HG02852 (cell line): ENCODE measurements at regions not wholly inside any gene's neighbourhood (a gene's known extent, or its start where the extent isn't known, plus 50 kb on each side); places are given as distances from the start of the nearest gene placed in this dataset.

Experiments used
- ATAC-seq: cut with Tn5 transposase; IDR thresholded peaks from one replicate; pipeline ENCODE4 v1.9.1; 2021; ENCODE audit warnings: mild to moderate bottlenecking, moderate library complexity; ENCODE audit not compliant: unreplicated experiment

DNA sequence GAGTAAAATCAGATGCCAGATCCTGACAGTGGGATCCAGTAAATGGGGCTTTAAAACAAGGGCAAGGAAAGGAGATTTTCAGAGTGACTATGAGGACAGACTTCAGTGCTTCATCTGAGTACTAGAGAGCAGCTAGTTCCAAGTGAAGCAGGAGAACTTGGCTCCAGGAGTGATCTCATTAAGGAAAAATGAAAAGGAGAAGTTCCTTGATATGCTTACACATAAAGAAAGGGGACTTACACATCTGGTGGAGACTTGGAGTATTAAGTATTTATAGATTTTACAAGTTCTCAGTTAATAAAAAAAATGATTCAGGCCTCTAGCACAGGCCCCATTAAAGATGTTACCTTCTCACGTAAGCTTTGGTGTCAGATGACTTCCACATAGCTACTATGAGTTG, 105.8 kb downstream of the ICOS start:
- no peak for ATAC-seq

DNA sequence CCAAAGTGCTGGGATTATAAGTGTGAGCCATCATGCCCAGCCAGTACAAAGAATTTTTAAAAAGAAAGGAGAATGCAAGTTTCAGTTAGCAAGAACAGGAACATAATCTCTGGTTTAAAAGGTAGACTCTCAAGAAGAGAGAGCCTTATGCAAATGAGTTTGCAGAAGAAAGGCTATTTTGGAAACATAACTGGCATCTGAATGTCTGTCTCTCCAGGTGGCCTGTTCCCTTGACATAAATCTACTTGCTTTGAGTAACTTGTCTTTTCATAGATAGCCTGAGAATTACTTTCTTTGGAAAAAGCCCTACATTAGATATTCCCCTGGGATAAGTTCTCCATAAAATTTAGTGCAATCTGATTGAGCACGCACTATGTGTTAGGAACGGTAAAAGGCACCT, 109.6 kb downstream of the ICOS start:
- ATAC-seq: peak; percentile 77

- ATAC-seq: peak; percentile 77
Measured at GRCh38 chr2:204049635-204050034, 113.1 kb downstream of the ICOS start.

- no peak for ATAC-seq
Measured at GRCh38 chr2:204050681-204051080, 114.1 kb downstream of the ICOS start.

DNA sequence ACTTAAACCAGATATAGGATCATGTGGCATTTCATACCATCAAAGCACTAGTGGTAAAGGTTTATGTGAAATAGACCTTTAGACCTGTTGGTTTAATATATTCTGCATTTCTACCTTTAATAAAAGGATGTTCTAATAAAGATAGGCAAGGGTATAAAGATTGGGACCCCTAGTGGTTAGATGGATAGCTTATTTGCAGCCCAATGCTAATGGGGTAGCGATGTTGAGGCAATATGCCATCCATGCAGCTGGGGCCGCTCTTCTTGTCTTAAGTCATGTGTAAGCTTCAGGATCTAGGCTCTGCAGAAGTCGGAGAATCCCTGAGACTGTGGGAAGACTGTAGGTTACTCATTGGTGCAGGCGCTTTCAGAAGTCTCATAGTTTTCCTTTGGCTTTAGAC, 114.9 kb downstream of the ICOS start:
- ATAC-seq: no peak

GRCh38 chr2:204051984-204052556, 115.5 kb downstream of the ICOS start:
- ATAC-seq: no peak

- no peak for ATAC-seq
Measured at GRCh38 chr2:204059016-204059415, 122.5 kb downstream of the ICOS start.

DNA sequence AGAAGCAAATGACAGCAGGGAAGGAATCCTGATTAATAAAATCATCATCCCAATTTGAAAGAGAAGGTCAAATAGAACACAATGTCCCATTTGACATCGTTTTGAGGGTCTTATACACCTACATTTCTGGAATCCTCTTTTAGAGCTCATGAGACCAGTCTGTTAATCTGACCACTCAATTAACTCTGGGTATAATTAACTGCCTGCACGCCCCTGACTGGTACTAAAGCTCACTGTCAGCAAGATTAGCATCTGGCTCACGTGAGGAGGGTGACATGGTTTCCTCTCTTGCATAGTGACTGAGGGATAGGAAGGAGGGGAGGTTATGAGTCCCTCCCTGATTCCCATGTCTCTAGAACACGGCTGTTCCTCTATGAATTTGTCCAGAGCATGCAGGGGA, 124.3 kb downstream of the ICOS start:
- ATAC-seq: no peak

GRCh38 chr2:204061241-204061640, 124.7 kb downstream of the ICOS start:
- no peak for ATAC-seq

GRCh38 chr2:204064119-204064518, 127.6 kb downstream of the ICOS start:
- ATAC-seq: no peak

DNA sequence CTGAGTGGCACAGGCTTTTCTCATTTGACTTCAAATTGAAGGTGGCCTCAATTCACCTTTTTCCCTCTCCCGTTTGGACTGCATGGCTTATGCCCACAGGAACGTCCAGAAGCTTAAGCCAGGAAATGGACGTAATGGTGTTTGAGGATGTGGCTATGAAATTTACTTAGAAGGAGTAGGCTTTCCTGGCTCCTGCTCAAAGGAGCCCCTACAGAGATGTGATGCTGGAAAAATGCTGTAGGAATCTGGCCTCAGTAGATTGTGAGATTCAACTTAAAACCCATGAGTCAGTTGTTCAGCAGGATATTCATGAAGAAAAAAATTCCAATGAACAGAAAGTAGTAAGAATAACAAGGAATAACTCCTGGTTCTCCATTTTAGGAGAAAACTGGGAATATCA, 129.0 kb downstream of the ICOS start:
- ATAC-seq: no peak

DNA sequence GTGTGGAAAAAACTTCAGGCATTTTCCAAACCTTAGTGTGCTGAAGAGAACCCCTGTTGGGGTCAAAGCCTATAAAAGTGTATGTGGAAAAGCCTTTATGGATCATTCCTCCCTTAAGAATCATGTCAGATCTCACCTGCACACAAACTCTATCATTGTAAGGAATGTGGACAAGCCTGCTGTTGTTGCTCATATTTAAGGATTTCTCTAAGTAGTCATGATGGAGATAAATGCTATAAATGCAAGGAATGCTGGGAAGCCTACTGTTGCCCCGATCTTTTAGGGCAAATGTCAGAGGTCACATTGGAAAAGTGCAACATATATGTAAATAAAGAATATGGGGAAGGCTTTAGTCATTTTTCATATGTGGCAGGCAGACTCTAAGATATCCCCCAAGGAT, 129.5 kb downstream of the ICOS start:
- no peak for ATAC-seq

GRCh38 chr2:204069804-204070203, 133.2 kb downstream of the ICOS start:
- ATAC-seq: no peak

DNA sequence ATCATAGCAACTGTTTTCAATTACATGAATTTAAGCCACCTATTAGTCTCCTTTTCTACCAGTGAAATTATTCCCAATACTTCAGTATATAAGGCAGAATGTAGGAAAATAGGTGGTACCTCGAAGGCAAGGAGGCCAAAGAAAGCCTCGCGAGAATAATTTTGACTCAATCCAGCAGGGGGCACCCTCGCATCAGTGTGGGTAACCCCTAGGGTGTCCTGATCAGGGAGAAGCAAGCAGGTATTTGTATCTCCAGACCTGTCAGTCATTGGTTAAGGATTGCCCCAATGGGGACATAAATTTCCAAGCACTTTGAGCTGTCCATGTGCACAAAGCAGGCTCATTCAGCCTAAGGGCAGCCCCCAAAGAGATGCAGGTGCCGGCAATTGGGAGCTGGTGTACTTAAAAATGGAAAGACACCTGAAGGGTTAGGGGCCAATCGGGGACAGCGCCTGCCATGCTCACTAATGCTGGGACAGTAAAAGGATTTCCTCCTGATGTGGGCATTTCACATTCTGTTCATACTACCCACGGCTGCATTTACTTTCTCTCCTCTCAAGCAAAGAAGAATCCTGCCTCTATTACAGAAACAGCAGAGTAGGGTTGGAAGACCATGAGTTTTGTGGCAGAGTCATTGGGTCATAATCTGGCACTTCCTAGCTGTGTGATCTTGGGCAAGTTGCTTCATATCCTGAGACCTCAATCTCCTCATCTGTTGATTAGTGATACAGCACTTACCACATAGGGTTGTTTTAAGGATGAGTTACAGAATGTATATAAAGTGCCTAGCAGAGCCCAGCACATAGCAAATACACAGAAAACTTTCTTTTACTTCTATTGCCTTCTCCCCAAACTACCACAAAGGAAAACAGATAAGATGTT, 136.1 kb downstream of the ICOS start:
- no peak for ATAC-seq

DNA sequence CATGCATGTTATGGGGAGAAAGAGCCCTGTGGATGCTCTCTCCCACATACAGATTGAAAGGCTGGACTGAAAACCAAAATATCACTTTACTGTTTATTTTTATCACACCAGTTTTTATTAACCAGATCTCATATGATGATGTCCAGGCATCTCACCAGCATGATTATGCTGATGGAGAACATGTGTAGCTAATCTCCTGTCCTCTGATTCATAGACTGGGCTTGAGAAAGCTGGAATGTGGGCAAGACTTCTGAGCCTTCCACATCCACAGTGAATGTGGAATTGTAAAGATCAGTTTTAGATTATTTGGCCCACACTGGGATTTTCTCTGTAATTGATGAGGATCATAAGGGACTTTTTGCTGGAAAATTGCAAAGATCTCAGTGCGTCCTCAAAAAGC, 137.9 kb downstream of the ICOS start:
- no peak for ATAC-seq

DNA sequence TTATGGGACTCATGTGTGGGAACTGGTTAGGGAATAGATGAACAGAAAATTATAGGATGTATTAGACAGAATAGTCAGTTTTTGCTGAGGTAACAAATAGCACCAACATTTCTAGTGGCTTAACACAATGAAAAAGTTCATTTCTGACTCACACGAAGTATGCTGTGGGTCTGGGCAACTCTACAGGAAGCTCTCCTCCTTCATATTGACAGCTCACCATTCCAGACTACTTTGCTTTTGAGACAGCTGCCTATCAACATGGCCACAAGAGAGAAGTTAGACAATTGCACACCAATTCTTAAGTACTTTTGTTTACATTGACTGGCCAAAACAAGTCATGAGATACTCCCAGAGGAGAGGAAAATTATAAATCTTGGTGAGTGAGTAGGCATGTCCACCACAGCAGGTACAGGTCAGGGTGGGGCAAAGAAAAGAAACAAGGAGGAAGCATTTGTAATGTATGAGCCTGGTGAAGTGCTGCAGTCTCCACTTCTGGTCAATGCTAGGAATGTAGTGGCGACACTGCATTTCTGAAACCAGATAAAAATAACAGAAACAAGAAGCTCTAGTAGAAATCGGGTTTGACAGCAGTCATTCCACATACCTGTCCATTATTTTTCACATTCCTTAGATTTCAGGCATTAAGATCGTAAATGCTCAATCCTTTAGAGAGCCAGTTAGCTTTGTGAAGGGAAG, 141.6 kb downstream of the ICOS start:
- no peak for ATAC-seq

DNA sequence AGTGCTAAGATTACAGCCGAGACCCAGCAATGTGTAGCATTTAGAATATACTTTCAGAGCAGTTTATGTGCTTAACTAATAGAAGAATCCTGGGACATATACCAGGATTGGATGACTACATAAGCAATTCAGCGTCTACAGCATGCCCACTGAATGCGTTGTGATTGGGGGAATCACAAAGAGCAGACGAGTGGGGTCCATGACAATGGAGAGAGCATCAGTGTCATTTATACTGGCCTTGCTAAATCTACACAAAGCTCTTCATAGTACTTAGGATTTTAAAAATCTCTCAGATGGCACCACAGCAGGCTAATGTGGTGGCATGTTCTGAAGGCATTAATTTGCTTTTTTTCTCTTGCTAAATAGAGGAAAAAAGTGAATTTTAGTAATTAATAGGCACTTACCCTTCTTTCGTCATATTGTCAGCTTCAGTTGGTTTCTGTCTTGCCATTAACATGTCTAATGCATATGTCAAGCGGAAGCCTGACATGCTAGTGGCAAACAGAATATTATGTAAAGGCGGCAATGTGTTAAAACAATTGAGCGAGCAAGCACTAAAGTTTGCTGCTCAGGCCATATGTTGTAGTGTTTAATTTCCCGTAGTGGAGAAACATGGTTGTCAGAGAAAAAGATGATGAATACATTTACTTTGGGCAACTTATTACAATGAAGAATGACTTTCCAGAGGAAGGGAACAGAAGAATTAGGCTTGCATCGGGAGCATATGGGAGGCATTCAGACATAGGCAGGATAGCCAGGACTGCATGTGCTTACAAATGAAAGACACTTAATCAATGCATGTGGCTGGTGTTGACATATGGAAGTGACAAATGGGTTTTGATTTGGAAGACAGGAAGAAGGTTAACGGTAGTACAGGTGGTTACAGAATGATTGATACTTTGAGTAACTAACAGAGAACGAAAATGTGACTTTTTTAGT, 145.2 kb downstream of the ICOS start:
- no peak for ATAC-seq

- no peak for ATAC-seq
Measured at GRCh38 chr2:204086167-204086566, 149.6 kb downstream of the ICOS start.

DNA sequence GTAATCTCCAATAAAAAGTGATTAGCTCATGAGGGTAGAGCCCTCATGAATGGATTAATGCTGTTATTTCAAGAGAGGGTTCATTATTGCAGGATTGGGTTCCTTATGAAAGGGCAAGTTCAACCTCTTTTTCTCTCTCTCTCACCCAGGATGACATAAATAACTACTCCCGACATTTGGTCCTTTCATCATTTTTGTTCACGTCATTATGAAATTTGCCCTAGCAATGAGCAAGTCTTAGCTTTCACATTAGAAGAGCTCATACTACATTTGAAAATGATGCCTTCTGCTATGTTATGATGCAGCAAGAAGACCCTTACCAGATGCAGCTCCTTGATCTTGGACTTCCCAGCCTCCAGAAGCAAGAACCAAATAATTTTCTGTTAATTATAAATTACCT, 152.5 kb downstream of the ICOS start:
- ATAC-seq: no peak

DNA sequence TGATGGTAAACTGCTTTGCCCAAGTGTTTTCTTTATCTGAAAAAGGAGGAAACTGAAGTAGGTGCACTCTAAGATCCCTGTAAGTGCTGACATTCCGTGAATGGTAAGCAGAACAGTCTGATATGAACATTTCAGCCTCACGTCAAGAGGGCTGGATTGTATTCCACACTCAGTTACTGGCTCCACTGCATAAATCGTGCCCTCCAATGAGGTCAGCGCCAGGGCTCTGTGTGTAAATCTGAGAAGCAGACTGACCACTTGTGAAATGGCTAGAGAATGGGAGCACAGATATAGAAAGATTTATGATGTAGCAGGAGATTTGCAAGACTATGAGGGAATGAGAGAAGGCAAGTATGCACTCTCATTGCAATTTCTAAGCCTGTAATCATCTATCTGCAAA, 153.0 kb downstream of the ICOS start:
- no peak for ATAC-seq

GRCh38 chr2:204090021-204090420, 153.5 kb downstream of the ICOS start:
- ATAC-seq: no peak
